Ecto neural progenitor cell (in vitro differentiated cells): ENCODE measurements at regions not wholly inside any gene's neighbourhood (a gene's known extent, or its start where the extent isn't known, plus 50 kb on each side); places are given as distances from the start of the nearest gene placed in this dataset.

Experiments used
- DNase-seq: peaks from one replicate; pipeline ENCODE4 v3.0.0-alpha.2; 2018; ENCODE audit warnings: low spot score

- no peak for DNase-seq
These were observed 120.7 kb upstream of the TENM4 start for GRCh38 chr11:79561496-79561895.

- no peak for DNase-seq
These were observed 110.0 kb upstream of the TENM4 start for GRCh38 chr11:79550809-79551208.

GRCh38 chr11:79547256-79547655 lies 106.4 kb upstream of the TENM4 start:
- no peak for DNase-seq

- DNase-seq, result no peak
These were observed 105.5 kb upstream of the TENM4 start for GRCh38 chr11:79546351-79546750.

- no peak for DNase-seq
These were observed 103.5 kb upstream of the TENM4 start for GRCh38 chr11:79544361-79544760.

GRCh38 chr11:79543101-79543500 lies 102.3 kb upstream of the TENM4 start:
- no peak for DNase-seq

GRCh38 chr11:79541466-79541865 lies 100.6 kb upstream of the TENM4 start:
- no peak for DNase-seq

- DNase-seq, result no peak
These were observed 97.9 kb upstream of the TENM4 start for GRCh38 chr11:79538775-79539174.

GRCh38 chr11:79536155-79536917 lies 95.5 kb upstream of the TENM4 start:
- DNase-seq, result no peak

- no peak for DNase-seq
These were observed 94.8 kb upstream of the TENM4 start for GRCh38 chr11:79535606-79536005.

- DNase-seq, result no peak
These were observed 84.4 kb upstream of the TENM4 start for GRCh38 chr11:79525257-79525656.

GRCh38 chr11:79522626-79523025 lies 81.8 kb upstream of the TENM4 start:
- no peak for DNase-seq

GRCh38 chr11:79520086-79520485 lies 79.3 kb upstream of the TENM4 start:
- DNase-seq, result no peak

- DNase-seq, result no peak
These were observed 75.0 kb upstream of the TENM4 start for GRCh38 chr11:79515781-79516180.

GRCh38 chr11:79514695-79515094 lies 73.9 kb upstream of the TENM4 start:
- no peak for DNase-seq

- DNase-seq, result no peak
These were observed 73.5 kb upstream of the TENM4 start for GRCh38 chr11:79514290-79514689.

- no peak for DNase-seq
These were observed 72.1 kb upstream of the TENM4 start for GRCh38 chr11:79512706-79513469.

GRCh38 chr11:79510960-79511359 lies 70.1 kb upstream of the TENM4 start:
- no peak for DNase-seq

GRCh38 chr11:79508461-79508860 lies 67.6 kb upstream of the TENM4 start:
- no peak for DNase-seq

- no peak for DNase-seq
These were observed 66.9 kb upstream of the TENM4 start for GRCh38 chr11:79507706-79508105.

- DNase-seq, result no peak
These were observed 66.0 kb upstream of the TENM4 start for GRCh38 chr11:79506734-79507344.

GRCh38 chr11:79506124-79506523 lies 65.3 kb upstream of the TENM4 start:
- DNase-seq, result no peak

- DNase-seq, result no peak
These were observed 62.2 kb upstream of the TENM4 start for GRCh38 chr11:79503028-79503427.
